Calu3 (cell line): ENCODE measurements at regions not wholly inside any gene's neighbourhood (a gene's known extent, or its start where the extent isn't known, plus 50 kb on each side); places are given as distances from the start of the nearest gene placed in this dataset.

Experiments
- BruUV-seq: library from RNA; stranded (reverse); fragments of 400-500 nt; replicated peaks from 2 replicates; lab custom pipeline; 2021; lab: Mats Ljungman, UMichigan
- CTCF ChIA-PET: fragments of 300-600 bp; sonication (Branson Sonifier 250); formaldehyde crosslinking; loops from one replicate; lab custom pipeline; 2022; ENCODE audit warnings: antibody characterized with exemption; lab: Charles Lee
- DNase-seq: peaks from one replicate; pipeline ENCODE4 v3.0.0; 2022
- H3K27ac Mint-ChIP-seq: one replicate; pipeline ENCODE4 v1.8.0; 2022; ENCODE audit warnings: mixed read lengths; ENCODE audit not compliant: unreplicated experiment
- H3K27me3 Mint-ChIP-seq: one replicate; pipeline ENCODE4 v1.8.0; 2022; ENCODE audit warnings: mixed read lengths; ENCODE audit not compliant: unreplicated experiment
- H3K36me3 Mint-ChIP-seq: one replicate; pipeline ENCODE4 v1.8.0; 2022; ENCODE audit warnings: mild to moderate bottlenecking, moderate library complexity, mixed read lengths; ENCODE audit not compliant: insufficient read depth, unreplicated experiment
- H3K4me1 Mint-ChIP-seq: one replicate; pipeline ENCODE4 v1.8.0; 2022; ENCODE audit warnings: mild to moderate bottlenecking, low read depth, mixed read lengths; ENCODE audit not compliant: unreplicated experiment
- H3K4me3 Mint-ChIP-seq: one replicate; pipeline ENCODE4 v1.8.0; 2022; ENCODE audit warnings: mild to moderate bottlenecking, low read depth, moderate library complexity, mixed read lengths; ENCODE audit not compliant: unreplicated experiment
- H3K9me3 Mint-ChIP-seq: one replicate; pipeline ENCODE4 v1.8.0; 2022; ENCODE audit warnings: low read depth, mixed read lengths; ENCODE audit not compliant: unreplicated experiment
- intact Hi-C: fragments of 100-400 bp; cut with micrococcal nuclease; formaldehyde crosslinking; loops from one replicate; pipeline ENCODE4 v1.10.0; 2022; ENCODE audit not compliant: unreplicated experiment
- TF ChIP-seq, protein P1 (sequence below): fragments of 200-600 bp; IDR thresholded peaks from one replicate; pipeline ENCODE4 v1.8.0; 2022; ENCODE audit warnings: antibody characterized with exemption; ENCODE audit not compliant: unreplicated experiment

DNA sequence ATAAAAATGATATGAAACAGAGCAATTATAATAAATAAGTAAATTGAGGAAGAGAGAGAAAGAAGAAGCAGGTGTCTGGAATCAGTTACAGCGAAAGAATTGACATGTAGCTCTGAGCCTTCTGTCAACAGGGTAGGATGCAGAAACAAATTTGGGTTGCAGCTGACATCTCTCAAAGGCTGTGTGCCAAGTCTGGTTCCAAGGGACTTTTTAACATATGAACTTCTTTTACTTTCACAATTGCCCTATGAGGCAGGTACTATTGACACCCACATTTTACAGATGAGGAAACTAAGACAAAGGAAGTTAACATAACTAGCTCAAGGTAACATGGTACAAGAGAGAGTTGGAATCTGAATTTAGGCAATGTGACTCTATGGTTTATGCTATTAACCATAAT, 260.0 kb downstream of the ASXL3 start:
- no peak overlapping the region for H3K27ac Mint-ChIP-seq
- no peak for DNase-seq
- CTCF ChIA-PET: no interaction called here
- H3K4me3 Mint-ChIP-seq: no peak overlapping the region
- TF ChIP-seq, protein P1, sequence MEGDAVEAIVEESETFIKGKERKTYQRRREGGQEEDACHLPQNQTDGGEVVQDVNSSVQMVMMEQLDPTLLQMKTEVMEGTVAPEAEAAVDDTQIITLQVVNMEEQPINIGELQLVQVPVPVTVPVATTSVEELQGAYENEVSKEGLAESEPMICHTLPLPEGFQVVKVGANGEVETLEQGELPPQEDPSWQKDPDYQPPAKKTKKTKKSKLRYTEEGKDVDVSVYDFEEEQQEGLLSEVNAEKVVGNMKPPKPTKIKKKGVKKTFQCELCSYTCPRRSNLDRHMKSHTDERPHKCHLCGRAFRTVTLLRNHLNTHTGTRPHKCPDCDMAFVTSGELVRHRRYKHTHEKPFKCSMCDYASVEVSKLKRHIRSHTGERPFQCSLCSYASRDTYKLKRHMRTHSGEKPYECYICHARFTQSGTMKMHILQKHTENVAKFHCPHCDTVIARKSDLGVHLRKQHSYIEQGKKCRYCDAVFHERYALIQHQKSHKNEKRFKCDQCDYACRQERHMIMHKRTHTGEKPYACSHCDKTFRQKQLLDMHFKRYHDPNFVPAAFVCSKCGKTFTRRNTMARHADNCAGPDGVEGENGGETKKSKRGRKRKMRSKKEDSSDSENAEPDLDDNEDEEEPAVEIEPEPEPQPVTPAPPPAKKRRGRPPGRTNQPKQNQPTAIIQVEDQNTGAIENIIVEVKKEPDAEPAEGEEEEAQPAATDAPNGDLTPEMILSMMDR: no peak
- peaks cover 9% of the 10 kb centered on the region for H3K4me1 Mint-ChIP-seq
- no TSS peak for BruUV-seq
- intact Hi-C loops: loop anchor here (2.0 to 10.0 kb wide), 2 partner anchors 485 to 947 kb away; no protein-coding TSS in a partner anchor
- no peaks in the 10 kb centered on the region for H3K9me3 Mint-ChIP-seq
- no peaks in the 10 kb centered on the region for H3K36me3 Mint-ChIP-seq
- H3K27me3 Mint-ChIP-seq: no peaks in the 10 kb centered on the region

DNA sequence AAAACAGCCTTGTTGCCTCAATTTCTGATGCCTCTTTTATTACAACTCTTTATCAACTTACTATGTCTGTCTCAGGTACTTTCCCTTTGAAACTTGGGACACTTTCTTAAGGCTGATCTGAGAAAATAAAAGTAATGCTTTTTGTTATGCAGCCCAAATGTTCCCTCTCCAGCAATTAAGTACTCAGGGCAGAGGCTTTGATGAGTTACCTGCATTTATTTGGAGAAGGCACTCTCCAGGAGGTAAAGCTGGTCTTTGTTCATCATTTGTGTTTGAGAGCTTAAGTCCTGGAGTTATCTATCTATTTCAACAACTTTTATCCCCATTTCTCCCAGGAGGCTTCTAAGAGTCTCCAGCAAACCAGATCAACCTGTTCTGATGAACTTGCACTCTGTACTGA, 259.2 kb downstream of the ASXL3 start:
- no TSS peak for BruUV-seq
- H3K4me1 Mint-ChIP-seq: peaks cover 9% of the 10 kb centered on the region
- H3K36me3 Mint-ChIP-seq: no peaks in the 10 kb centered on the region
- intact Hi-C loops: loop anchor here (10.0 kb wide), 1 partner anchor 948 kb away; no protein-coding TSS in a partner anchor
- no peak for DNase-seq
- no peak overlapping the region for H3K27ac Mint-ChIP-seq
- no peaks in the 10 kb centered on the region for H3K27me3 Mint-ChIP-seq
- H3K4me3 Mint-ChIP-seq: no peak overlapping the region
- TF ChIP-seq, protein P1: no peak
- CTCF ChIA-PET: no interaction called here
- no peaks in the 10 kb centered on the region for H3K9me3 Mint-ChIP-seq

DNA sequence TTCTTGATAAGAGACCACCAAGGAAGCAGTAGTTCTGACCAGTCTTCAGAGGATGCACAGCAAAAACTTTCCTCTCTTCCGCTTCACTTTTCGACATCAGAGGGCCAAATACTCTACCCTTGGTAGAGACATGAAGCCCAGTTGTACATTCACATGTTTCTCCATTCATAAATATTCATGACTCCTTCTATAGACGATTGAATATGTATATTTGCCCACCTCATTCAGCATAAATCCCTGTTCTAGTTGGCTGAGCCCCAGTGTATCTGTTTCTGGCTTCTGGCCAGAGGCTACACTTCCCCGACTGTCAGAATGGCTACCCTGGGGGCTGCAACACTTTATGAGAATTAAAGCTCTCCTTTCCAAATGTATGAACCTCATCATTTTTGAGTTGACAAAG, 258.5 kb downstream of the ASXL3 start:
- Mint-ChIP-seq H3K4me3 (no peak overlapping the region), H3K4me1 (peaks cover 9% of the 10 kb centered on the region), H3K9me3 (peaks cover 1% of the 10 kb centered on the region), H3K36me3 (no peaks in the 10 kb centered on the region), H3K27ac (no peak overlapping the region), H3K27me3 (no peaks in the 10 kb centered on the region)
- no peak for DNase-seq
- TF ChIP-seq, protein P1: no peak
- no TSS peak for BruUV-seq
- intact Hi-C loops: loop anchor here (10.0 kb wide), 1 partner anchor 948 kb away; no protein-coding TSS in a partner anchor
- CTCF ChIA-PET: no interaction called here

DNA sequence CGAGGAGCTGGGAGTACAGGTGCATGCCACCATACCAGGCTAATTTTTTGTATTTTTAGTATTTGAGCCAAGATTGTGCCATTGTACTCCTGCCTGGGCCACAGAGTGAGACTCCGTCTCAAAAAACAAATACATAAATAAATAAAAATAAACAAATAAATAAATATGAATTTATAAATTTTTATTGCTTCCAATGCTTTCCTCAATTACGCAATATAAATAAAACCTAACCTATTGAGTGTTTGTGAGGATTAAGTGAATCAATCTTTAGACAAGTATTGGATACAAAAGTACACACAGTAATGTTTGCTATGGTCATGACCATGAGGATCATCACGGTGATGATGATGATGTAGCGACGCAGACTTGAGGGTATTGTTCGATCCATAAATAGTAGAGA, 257.4 kb downstream of the ASXL3 start:
- Mint-ChIP-seq H3K27ac (no peak overlapping the region), H3K27me3 (no peaks in the 10 kb centered on the region), H3K9me3 (peaks cover 2% of the 10 kb centered on the region), H3K4me3 (no peak overlapping the region), H3K36me3 (no peaks in the 10 kb centered on the region), H3K4me1 (peaks cover 9% of the 10 kb centered on the region)
- no peak for DNase-seq
- BruUV-seq: no TSS peak
- intact Hi-C loops: loop anchor here (10.0 kb wide), 1 partner anchor 949 kb away; no protein-coding TSS in a partner anchor
- TF ChIP-seq, protein P1: no peak
- CTCF ChIA-PET: no interaction called here
